ENCODE measurements at regions not wholly inside any gene's neighbourhood (a gene's known extent, or its start where the extent isn't known, plus 50 kb on each side); places are given as distances from the start of the nearest gene placed in this dataset.

GRCh38 chr18:75531212-75531850, 103.8 kb upstream of the SMIM21 start:
- no peak for DNase-seq

GRCh38 chr18:75530566-75531211, 103.2 kb upstream of the SMIM21 start:
- DNase-seq, result no peak

GRCh38 chr18:75530118-75530517, 102.6 kb upstream of the SMIM21 start:
- DNase-seq, result no peak

GRCh38 chr18:75529394-75529793, 101.9 kb upstream of the SMIM21 start:
- no peak for DNase-seq

- peak; percentile 50 for DNase-seq
Observed at GRCh38 chr18:75527848-75528685, 100.6 kb upstream of the SMIM21 start.

- no peak for DNase-seq
Observed at GRCh38 chr18:75526038-75526437, 98.5 kb upstream of the SMIM21 start.

GRCh38 chr18:75525331-75525730, 97.8 kb upstream of the SMIM21 start:
- no peak for DNase-seq

- DNase-seq, result no peak
Observed at GRCh38 chr18:75524841-75525240, 97.3 kb upstream of the SMIM21 start.

- no peak for DNase-seq
Observed at GRCh38 chr18:75524181-75524580, 96.7 kb upstream of the SMIM21 start.

- no peak for DNase-seq
Observed at GRCh38 chr18:75521816-75522215, 94.3 kb upstream of the SMIM21 start.

GRCh38 chr18:75518007-75518406, 90.5 kb upstream of the SMIM21 start:
- DNase-seq, result no peak

GRCh38 chr18:75517286-75517685, 89.8 kb upstream of the SMIM21 start:
- DNase-seq, result no peak

GRCh38 chr18:75507636-75508035, 80.1 kb upstream of the SMIM21 start:
- no peak for DNase-seq

- no peak for DNase-seq
Observed at GRCh38 chr18:75506913-75507312, 79.4 kb upstream of the SMIM21 start.

GRCh38 chr18:75504469-75504868, 77.0 kb upstream of the SMIM21 start:
- DNase-seq, result no peak

- DNase-seq, result peak; percentile 9
Observed at GRCh38 chr18:75503615-75504014, 76.1 kb upstream of the SMIM21 start.

GRCh38 chr18:75502286-75502685, 74.8 kb upstream of the SMIM21 start:
- no peak for DNase-seq

GRCh38 chr18:75500545-75500944, 73.0 kb upstream of the SMIM21 start:
- DNase-seq, result no peak

GRCh38 chr18:75497576-75498235, 70.2 kb upstream of the SMIM21 start:
- DNase-seq, result no peak

GRCh38 chr18:75496151-75496550, 68.6 kb upstream of the SMIM21 start:
- DNase-seq, result no peak

GRCh38 chr18:75492852-75493251, 65.3 kb upstream of the SMIM21 start:
- DNase-seq, result no peak

- no peak for DNase-seq
Observed at GRCh38 chr18:75491361-75491760, 63.9 kb upstream of the SMIM21 start.

Data from skin of body (tissue), 1 donor.